ENCODE measurements at regions not wholly inside any gene's neighbourhood (a gene's known extent, or its start where the extent isn't known, plus 50 kb on each side); places are given as distances from the start of the nearest gene placed in this dataset.

DNA sequence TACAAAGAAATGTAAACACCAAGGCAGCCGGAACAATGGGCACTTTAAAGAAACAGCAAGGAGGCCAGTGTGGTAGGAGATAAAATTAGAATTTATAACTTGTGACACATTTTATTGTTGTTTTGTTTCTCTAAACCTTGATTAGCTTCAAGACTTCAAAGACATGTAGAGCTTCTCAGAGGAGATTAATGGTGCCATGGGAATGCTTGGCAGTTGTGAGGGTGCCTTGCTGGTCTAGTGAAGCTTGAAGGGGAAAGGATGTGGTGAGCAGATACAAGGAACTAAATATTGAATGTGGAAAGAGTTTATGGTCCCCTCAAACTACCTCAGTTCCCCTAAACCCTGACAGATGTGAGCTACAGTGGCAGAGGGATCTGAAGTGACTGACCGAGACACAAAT is 322.4 kb upstream of the ADAMTS16 start:
- WGBS, 2 donors: 51 to 61% methylated on average over 2 of the region's 2 CpGs

DNA sequence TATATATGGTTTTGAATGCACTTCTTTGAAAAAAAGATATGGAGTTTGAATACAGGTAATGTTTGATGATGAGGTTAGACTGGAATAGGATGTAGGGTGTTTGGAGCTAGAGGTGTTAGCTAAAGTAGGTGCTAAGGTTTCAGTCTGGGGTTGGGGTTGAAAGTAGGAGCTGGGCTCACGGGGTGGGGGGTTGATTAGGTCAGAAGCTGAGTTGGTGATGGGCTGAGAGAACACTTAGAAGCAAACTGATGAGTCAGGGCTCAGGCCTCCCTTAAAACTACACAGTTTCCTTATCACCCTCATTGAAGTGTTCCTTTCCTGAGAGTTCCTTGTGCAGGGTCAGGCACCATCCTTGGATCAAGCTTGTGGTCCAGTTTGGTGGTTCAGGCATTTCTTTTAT is 308.8 kb upstream of the ADAMTS16 start:
- DNase-seq (ENCODE audit: low spot score in 2 of 2): no peak
- no peak overlapping the region for H3K4me3 ChIP-seq (ENCODE audit: low read depth, poor library complexity, severe bottlenecking)
- intact Hi-C loops (cut with DNase I; ENCODE audit: low total_unique reads): no loop called here
- TF ChIP-seq, protein P1, sequence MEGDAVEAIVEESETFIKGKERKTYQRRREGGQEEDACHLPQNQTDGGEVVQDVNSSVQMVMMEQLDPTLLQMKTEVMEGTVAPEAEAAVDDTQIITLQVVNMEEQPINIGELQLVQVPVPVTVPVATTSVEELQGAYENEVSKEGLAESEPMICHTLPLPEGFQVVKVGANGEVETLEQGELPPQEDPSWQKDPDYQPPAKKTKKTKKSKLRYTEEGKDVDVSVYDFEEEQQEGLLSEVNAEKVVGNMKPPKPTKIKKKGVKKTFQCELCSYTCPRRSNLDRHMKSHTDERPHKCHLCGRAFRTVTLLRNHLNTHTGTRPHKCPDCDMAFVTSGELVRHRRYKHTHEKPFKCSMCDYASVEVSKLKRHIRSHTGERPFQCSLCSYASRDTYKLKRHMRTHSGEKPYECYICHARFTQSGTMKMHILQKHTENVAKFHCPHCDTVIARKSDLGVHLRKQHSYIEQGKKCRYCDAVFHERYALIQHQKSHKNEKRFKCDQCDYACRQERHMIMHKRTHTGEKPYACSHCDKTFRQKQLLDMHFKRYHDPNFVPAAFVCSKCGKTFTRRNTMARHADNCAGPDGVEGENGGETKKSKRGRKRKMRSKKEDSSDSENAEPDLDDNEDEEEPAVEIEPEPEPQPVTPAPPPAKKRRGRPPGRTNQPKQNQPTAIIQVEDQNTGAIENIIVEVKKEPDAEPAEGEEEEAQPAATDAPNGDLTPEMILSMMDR (IDR thresholded peaks at IDR 0.05): no peak
- TF ChIP-seq POLR2A (IDR thresholded peaks at IDR 0.05): no peak
- 45 to 65% methylated on average over 1 of the region's 1 CpG for WGBS, 2 donors

More for the DNA sequence above, 322.4 kb upstream of the ADAMTS16 start:
- DNase-seq (ENCODE audit: low spot score in 2 of 2): no peak
- intact Hi-C loops (cut with DNase I; ENCODE audit: low total_unique reads): no loop called here
- H3K4me3 ChIP-seq (ENCODE audit: low read depth, poor library complexity, severe bottlenecking): no peak overlapping the region
- TF ChIP-seq, protein P1 (IDR thresholded peaks at IDR 0.05): no peak
- TF ChIP-seq POLR2A (IDR thresholded peaks at IDR 0.05): no peak

DNA sequence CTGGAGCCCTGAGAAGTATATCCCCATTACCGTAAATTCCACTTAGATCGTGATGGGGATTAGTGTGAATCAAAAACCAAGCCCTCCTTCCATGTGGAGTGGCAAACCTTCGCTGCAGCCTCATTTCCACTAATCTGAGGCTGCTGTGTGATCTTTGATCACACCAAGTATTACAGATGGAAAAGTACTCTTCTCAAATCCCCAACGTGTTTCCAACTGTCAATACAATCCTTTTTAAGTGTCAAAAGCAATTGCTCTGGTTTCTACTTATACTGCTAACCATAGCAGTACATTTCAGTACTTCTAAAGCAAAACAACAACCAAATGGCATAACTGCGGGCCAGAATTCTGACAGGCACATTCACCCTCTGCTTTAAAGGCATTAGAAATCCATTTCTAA is 307.7 kb upstream of the ADAMTS16 start:
- WGBS, 2 donors: 67 to 71% methylated on average over 5 of the region's 5 CpGs
- intact Hi-C loops (cut with DNase I; ENCODE audit: low total_unique reads): no loop called here
- no peak for TF ChIP-seq POLR2A (IDR thresholded peaks at IDR 0.05)
- TF ChIP-seq, protein P1 (IDR thresholded peaks at IDR 0.05): no peak
- no peak for DNase-seq (ENCODE audit: low spot score in 2 of 2)
- H3K4me3 ChIP-seq (ENCODE audit: low read depth, poor library complexity, severe bottlenecking): no peak overlapping the region

DNA sequence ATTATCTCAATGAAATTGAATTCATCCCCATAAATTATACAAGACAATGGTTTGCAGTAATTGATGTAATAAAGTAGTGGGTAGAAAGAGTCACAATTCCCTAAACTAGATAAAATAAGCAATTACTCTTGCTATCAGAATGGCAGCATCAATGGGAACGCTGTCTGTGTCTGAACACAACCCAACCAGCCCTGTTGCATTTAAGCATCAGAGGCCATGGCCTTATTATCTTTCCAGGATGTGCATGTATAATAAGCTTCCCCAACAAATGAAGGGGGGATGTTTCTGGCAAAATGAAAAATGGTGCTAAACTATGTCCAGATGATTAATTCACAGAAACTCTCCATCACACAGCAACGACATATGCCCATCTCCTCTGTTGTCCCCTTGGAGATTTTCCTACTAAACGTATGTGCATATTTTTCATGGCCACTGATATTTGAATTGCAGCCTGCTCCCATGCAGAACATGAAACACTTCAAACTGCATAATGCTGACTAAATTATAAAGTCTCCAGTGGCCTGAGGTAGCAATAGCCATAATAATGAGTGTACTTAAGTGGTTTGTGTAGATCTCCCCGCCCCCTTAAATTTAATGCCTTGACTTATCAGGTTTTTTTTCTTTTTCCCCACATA is 306.9 kb upstream of the ADAMTS16 start:
- WGBS, 2 donors: 77 to 78% methylated on average over 4 of the region's 4 CpGs
- DNase-seq (ENCODE audit: low spot score in 2 of 2): no peak
- no peak overlapping the region for H3K4me3 ChIP-seq (ENCODE audit: low read depth, poor library complexity, severe bottlenecking)
- intact Hi-C loops (cut with DNase I; ENCODE audit: low total_unique reads): no loop called here
- TF ChIP-seq POLR2A (IDR thresholded peaks at IDR 0.05): no peak
- TF ChIP-seq, protein P1 (IDR thresholded peaks at IDR 0.05): no peak

DNA sequence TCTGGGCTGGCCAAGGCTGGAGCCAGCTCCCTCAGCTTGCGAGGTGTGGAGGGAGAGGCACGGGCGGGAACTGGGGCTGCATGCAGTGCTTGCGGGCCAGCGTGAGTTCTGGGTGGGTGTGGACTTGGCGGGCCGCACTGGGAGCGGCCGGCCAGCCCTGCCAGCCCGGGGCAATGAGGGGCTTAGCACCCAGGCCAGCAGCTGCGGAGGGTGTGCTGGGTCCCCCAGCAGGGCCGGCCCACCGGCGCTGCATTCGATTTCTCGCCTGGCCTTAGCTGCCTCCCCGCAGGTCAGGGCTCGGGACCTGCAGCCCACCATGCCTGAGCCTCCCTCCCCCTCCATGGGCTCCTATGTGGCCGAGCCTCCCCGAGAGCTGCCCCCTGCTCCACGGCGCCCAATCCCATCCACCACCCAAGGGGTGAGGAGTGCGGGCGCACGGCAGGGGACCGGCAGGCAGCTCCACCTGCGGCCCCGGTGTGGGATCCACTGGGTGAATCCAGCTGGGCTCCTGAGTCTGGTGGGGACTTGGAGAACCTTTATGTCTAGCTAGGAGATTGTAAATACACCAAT is 302.6 kb upstream of the ADAMTS16 start:
- WGBS, 2 donors: 92 to 93% methylated on average over 14 to 16 of the region's 28 CpGs
- TF ChIP-seq, protein P1 (IDR thresholded peaks at IDR 0.05): no peak
- TF ChIP-seq POLR2A (IDR thresholded peaks at IDR 0.05): no peak
- no peak overlapping the region for H3K4me3 ChIP-seq (ENCODE audit: low read depth, poor library complexity, severe bottlenecking)
- no peak for DNase-seq (ENCODE audit: low spot score in 2 of 2)
- intact Hi-C loops (cut with DNase I; ENCODE audit: low total_unique reads): no loop called here

DNA sequence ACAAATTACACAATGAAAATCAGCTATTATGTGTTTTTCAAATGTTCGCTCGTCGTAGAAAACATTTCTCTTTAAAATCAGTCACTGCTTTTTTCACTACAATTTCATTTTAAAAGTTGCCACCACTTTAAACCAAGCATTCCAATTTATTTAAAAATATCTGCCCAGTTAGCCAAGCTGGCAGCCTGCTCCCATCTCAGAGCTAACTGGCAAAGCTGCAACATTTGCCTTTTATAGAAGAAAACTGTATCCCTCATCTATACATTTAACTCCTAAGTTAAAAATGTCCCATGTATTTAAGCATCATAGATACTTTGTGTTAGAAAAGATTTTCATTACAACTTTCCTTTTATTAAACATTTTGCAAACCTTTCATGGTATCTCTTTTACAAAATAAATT is 294.9 kb upstream of the ADAMTS16 start:
- 77 to 80% methylated on average over 3 of the region's 3 CpGs for WGBS, 2 donors
- intact Hi-C loops (cut with DNase I; ENCODE audit: low total_unique reads): no loop called here
- DNase-seq (ENCODE audit: low spot score in 2 of 2): no peak
- H3K4me3 ChIP-seq (ENCODE audit: low read depth, poor library complexity, severe bottlenecking): no peak overlapping the region
- no peak for TF ChIP-seq POLR2A (IDR thresholded peaks at IDR 0.05)
- TF ChIP-seq, protein P1 (IDR thresholded peaks at IDR 0.05): no peak
